NCI-H1694 treated with DMSO at 0.1 percent for 48 hours (cell line): ENCODE measurements at regions not wholly inside any gene's neighbourhood (a gene's known extent, or its start where the extent isn't known, plus 50 kb on each side); places are given as distances from the start of the nearest gene placed in this dataset.
A peak's percentile ranks its signal among the peaks of the same experiment; 100 is the strongest.
"Not testable (repeated sequence)": the region's sequence is repeated elsewhere in the genome, so short reads cannot be mapped to it uniquely, and the experiment has no call there.

Experiments used
- DNase-seq: peaks from one replicate; lab custom pipeline; 2025; lab: John Stamatoyannopoulos, UW

GRCh38 chr20:51305316-51306052 lies 237.0 kb downstream of the NFATC2 start:
- DNase-seq = no peak

- DNase-seq = no peak
Measured at GRCh38 chr20:51303731-51304670, 238.5 kb downstream of the NFATC2 start.

- DNase-seq = no peak
Measured at GRCh38 chr20:51301026-51301425, 241.5 kb downstream of the NFATC2 start.

GRCh38 chr20:51300104-51300503 lies 242.4 kb downstream of the NFATC2 start:
- DNase-seq = no peak

- DNase-seq = no peak
Measured at GRCh38 chr20:51299413-51299812, 243.1 kb downstream of the NFATC2 start.

- no peak for DNase-seq
Measured at GRCh38 chr20:51298141-51298749, 244.3 kb downstream of the NFATC2 start.

GRCh38 chr20:51287628-51288413 lies 254.7 kb downstream of the NFATC2 start:
- no peak for DNase-seq

- DNase-seq = no peak
Measured at GRCh38 chr20:51286758-51287157, 255.8 kb downstream of the NFATC2 start.

DNA sequence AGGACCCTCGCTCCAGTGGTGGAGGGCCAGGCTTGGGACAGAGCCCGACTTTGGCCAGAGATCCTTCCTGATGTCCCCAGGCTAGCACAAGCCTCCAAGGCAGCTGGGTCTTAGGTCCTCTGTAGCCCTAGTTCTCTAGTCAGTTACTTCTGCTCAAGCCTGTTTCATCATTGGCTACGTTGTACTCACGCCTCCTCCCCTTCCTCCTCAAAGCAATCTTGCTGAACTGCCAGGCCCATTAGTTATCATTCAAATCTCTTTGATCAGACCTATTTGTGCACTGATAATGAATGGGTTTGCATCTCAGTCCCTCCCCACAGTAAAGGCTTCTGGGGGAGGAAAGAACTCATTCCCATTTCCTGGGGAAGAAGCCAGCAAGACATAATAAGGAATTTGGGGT lies 256.8 kb downstream of the NFATC2 start:
- DNase-seq = no peak

- no peak for DNase-seq
Measured at GRCh38 chr20:51284871-51285270, 257.6 kb downstream of the NFATC2 start.

GRCh38 chr20:51284176-51284575 lies 258.3 kb downstream of the NFATC2 start:
- no peak for DNase-seq

- DNase-seq = no peak
Measured at GRCh38 chr20:51281521-51281920, 258.6 kb upstream of the KCNG1 start.

- DNase-seq = no peak
Measured at GRCh38 chr20:51280047-51280446, 257.1 kb upstream of the KCNG1 start.

GRCh38 chr20:51277961-51278360 lies 255.1 kb upstream of the KCNG1 start:
- no peak for DNase-seq

GRCh38 chr20:51276296-51276695 lies 253.4 kb upstream of the KCNG1 start:
- DNase-seq = no peak

DNA sequence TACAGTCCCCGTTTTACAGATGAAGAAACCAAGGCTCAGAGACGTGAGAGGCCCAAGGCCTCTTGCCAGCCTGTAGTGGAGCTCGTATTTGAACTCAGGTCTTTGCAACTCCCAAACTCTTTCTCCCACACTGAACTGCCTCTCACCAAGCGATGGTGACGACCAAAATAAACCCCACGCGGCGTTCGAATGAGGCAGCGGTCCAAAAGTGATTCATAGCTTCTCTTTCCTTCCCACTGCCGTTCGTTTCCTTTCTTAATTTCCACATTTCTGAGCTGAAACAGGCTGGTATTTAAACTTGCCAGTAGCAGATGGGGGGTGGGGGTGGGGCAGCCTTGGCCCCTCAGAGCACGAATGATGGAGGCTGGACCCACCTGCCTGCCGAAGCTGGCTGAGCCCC lies 252.9 kb upstream of the KCNG1 start:
- DNase-seq = no peak

GRCh38 chr20:51275181-51275580 lies 252.3 kb upstream of the KCNG1 start:
- DNase-seq = no peak

DNA sequence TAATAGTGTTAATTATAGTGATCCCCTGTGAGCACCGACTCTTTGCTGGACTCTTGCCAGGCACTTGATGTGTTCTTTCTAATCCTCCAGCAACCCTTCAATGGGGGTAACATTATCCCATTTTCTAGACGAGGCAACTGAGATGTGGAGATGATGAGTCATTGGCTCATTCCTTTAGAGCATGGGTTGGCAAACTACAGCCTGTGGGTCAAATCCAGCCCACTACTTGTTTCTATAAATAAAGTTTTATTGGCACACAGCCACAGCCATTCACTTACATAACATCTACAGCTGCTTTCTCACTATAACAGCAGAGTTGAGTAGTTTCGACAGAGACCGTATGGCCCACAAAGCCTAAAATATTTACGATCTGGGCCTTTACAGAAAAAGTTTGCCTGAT lies 249.5 kb upstream of the KCNG1 start:
- DNase-seq = peak; percentile 23

DNA sequence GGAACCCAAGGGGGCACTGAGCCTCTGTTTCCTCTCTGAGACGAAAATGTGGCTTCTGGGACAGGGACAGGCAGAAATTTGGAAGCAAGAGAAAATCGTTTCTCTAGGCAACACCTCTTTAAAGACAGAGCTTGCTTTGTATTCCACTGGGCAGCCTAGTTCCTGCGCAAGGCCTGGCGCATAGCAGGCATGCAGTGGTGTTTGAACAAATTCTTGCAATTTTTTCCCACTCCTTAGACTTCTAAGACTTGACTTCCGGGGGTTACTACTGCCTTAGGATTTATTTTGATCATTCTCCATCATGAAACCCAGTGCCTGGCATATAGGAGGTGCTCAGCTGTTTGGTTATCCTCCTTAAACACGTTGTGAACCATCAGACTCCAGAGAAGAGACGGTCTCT lies 249.0 kb upstream of the KCNG1 start:
- DNase-seq = no peak

DNA sequence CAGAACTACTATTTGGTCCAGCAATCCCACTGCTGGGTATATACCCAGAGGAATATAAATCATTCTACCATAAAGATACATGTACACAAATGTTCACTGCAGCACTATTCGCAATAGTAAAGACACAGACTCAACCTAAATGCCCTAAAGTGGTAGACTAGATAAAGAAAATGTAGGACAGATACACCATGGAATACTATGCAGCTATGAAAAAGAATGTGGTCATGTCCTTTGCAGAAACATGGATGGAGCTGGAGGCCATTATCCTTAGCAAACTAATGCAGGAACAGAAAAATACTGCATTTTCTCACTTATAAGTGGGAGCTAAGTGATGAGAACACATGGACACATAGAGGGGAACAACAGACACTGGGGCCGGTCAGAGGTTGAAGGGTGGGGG lies 248.4 kb upstream of the KCNG1 start:
- DNase-seq = not testable (repeated sequence)

- DNase-seq = no peak
Measured at GRCh38 chr20:51269671-51270070, 246.8 kb upstream of the KCNG1 start.

DNA sequence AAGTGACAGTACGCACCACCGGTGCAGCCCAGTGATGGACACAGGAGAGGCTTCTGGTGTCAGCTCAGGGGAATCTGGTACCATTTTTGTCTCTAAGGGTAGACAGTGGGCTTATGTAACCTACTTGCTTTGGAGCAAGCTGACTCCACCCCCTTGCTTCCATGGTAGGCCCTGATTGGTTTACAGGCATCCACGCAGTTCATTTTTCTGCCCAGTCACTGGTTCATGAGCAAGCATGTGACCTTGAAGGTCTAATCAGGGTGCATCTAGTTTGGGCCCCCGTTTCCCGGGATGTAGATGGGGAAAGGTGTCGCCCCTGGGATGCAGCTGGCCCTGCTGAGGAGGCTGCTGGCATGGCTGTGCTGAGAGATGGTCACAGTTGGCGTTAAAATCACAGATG lies 244.8 kb upstream of the KCNG1 start:
- DNase-seq = no peak
